H1 (cell line): ENCODE measurements at regions not wholly inside any gene's neighbourhood (a gene's known extent, or its start where the extent isn't known, plus 50 kb on each side); places are given as distances from the start of the nearest gene placed in this dataset.

Source experiments
- CTCF ChIA-PET: fragments of 300-600 bp; sonication (Branson Sonifier 250); formaldehyde crosslinking; loops from one replicate; lab custom pipeline; 2021; ENCODE audit not compliant: partially characterized antibody; lab: Charles Lee
- POLR2A ChIA-PET: fragments of 300-600 bp; sonication (Branson Sonifier 250); formaldehyde crosslinking; loops from one replicate; lab custom pipeline; 2021; ENCODE audit warnings: inconsistent platforms; ENCODE audit not compliant: partially characterized antibody; lab: Charles Lee
- DNase-seq, 2 experiments: peaks; one replicate each; pipeline versions ENCODE4 v3.0.0 to v3.0.0-alpha.2; 2010 to 2022; ENCODE audit warnings: low spot score in 2 of 2, low read depth in 1 of 2, mixed read lengths in 1 of 2
- FAIRE-seq: peaks from 2 replicates; lab custom pipeline; 2011; peaks lifted over from hg19 to GRCh38; lab: Jason Lieb, UNC
- H2AFZ ChIP-seq: 2 replicates; pipeline ENCODE4 v1.8.1; 2012; ENCODE audit warnings: low read length, inconsistent platforms
- H2AK5ac ChIP-seq: 2 replicates; pipeline ENCODE4 v1.6.1; 2013; ENCODE audit warnings: low read depth, low read length
- H2BK120ac ChIP-seq: replicated peaks from 2 replicates; pipeline ENCODE3; 2013; ENCODE audit warnings: low read depth, low read length, inconsistent platforms
- H2BK12ac ChIP-seq: 2 replicates; pipeline ENCODE4 v1.6.1; 2013; ENCODE audit warnings: low read depth, low read length
- H2BK15ac ChIP-seq: 2 replicates; pipeline ENCODE4 v1.6.1; 2013; ENCODE audit warnings: low read length
- H2BK20ac ChIP-seq: 2 replicates; pipeline ENCODE4 v1.6.1; 2013; ENCODE audit warnings: low read length
- H2BK5ac ChIP-seq: 2 replicates; pipeline ENCODE4 v1.6.1; 2013; ENCODE audit warnings: low read depth, low read length
- H3K14ac ChIP-seq: 2 replicates; pipeline ENCODE4 v1.6.1; 2013; ENCODE audit warnings: inconsistent platforms; ENCODE audit not compliant: insufficient read length
- H3K18ac ChIP-seq: 2 replicates; pipeline ENCODE4 v1.6.1; 2013; ENCODE audit warnings: low read length; ENCODE audit errors: extremely low read depth
- H3K23ac ChIP-seq: 2 replicates; pipeline ENCODE4 v1.6.1; 2013; ENCODE audit warnings: inconsistent platforms; ENCODE audit not compliant: insufficient read length
- H3K23me2 ChIP-seq: 2 replicates; pipeline ENCODE4 v1.6.1; 2013; ENCODE audit warnings: low read depth, low read length
- H3K27ac ChIP-seq: 2 replicates; pipeline ENCODE4 v1.6.1; 2011; ENCODE audit warnings: low read depth, low read length, inconsistent platforms
- H3K27me3 ChIP-seq, 4 experiments: replicated peaks in 1 of 4; 1 replicate in 1 of 4; 2 replicates in 3 of 4; pipeline versions ENCODE4 v1.6.1 to v1.8.1; 2011 to 2013; ENCODE audit warnings: low read length in 3 of 4, mild to moderate bottlenecking in 3 of 4, inconsistent platforms in 2 of 4, mixed read lengths in 2 of 4, moderate library complexity in 1 of 4; ENCODE audit not compliant: control insufficient read depth in 3 of 4, insufficient read depth in 3 of 4; ENCODE audit errors: extremely low read depth in 1 of 4
- H3K36me3 ChIP-seq, 4 experiments: 2 replicates each; pipeline versions ENCODE4 v1.6.1 to v1.8.1; 2011 to 2013; ENCODE audit warnings: mild to moderate bottlenecking in 4 of 4, low read length in 3 of 4, moderate library complexity in 2 of 4, control low read depth in 1 of 4, inconsistent platforms in 1 of 4; ENCODE audit not compliant: insufficient read depth in 4 of 4, control insufficient read depth in 2 of 4
- H3K4ac ChIP-seq: replicated peaks from 2 replicates; pipeline ENCODE3; 2013; ENCODE audit warnings: low read length, low read depth, mixed read lengths, inconsistent platforms; ENCODE audit not compliant: insufficient read length
- H3K4me1 ChIP-seq, 4 experiments: replicated peaks in 1 of 4; 1 replicate in 1 of 4; 2 replicates in 3 of 4; pipeline versions ENCODE4 v1.6.1 to v1.8.1; 2011 to 2013; ENCODE audit warnings: low read length in 3 of 4, inconsistent platforms in 2 of 4, mixed read lengths in 1 of 4; ENCODE audit not compliant: insufficient read depth in 4 of 4, control insufficient read depth in 3 of 4
- H3K4me2 ChIP-seq, 2 experiments: 2 replicates each; pipeline versions ENCODE4 v1.6.1 to v1.8.1; 2011 to 2013; ENCODE audit warnings: low read depth in 2 of 2, low read length in 2 of 2, control low read depth in 1 of 2, inconsistent platforms in 1 of 2, mild to moderate bottlenecking in 1 of 2; ENCODE audit not compliant: insufficient read depth in 1 of 2
- H3K4me3 ChIP-seq, 4 experiments: fragments of 200-600, 300-600 bp in 1 of 4; sonication (generic), shearing (Covaris generic), sonication (Bioruptor Twin) in 1 of 4; 2 replicates each; pipeline versions ENCODE4 v1.5.1 to v1.8.1; 2011 to 2016; ENCODE audit warnings: low read length in 4 of 4, low read depth in 3 of 4, control low read depth in 2 of 4, inconsistent platforms in 2 of 4, mild to moderate bottlenecking in 2 of 4, mixed read lengths in 1 of 4, moderate library complexity in 1 of 4; ENCODE audit not compliant: insufficient read depth in 2 of 4; ENCODE audit errors: extremely low read depth in 1 of 4
- H3K56ac ChIP-seq: replicated peaks from 2 replicates; pipeline ENCODE3; 2013; ENCODE audit warnings: low read depth, mild to moderate bottlenecking, mixed read lengths, low read length, inconsistent platforms; ENCODE audit not compliant: insufficient read length
- H3K79me1 ChIP-seq: 2 replicates; pipeline ENCODE4 v1.6.1; 2013; ENCODE audit warnings: low read depth, low read length, control low read depth
- H3K79me2 ChIP-seq, 2 experiments: 2 replicates each; pipeline versions ENCODE4 v1.6.1 to v1.8.1; 2012 to 2013; ENCODE audit warnings: low read length in 2 of 2, mild to moderate bottlenecking in 2 of 2, inconsistent platforms in 1 of 2; ENCODE audit not compliant: insufficient read depth in 2 of 2, control insufficient read depth in 1 of 2
- H3K9ac ChIP-seq, 4 experiments: replicated peaks in 1 of 4; 1 replicate in 1 of 4; 2 replicates in 3 of 4; pipeline versions ENCODE4 v1.6.1 to v1.8.1; 2011 to 2013; ENCODE audit warnings: low read depth in 3 of 4, low read length in 3 of 4, control low read depth in 2 of 4, mild to moderate bottlenecking in 2 of 4, moderate library complexity in 2 of 4, inconsistent platforms in 1 of 4; ENCODE audit errors: extremely low read depth in 1 of 4
- H3K9me3 ChIP-seq, 2 experiments: 2 replicates each; pipeline versions ENCODE4 v1.6.1 to v1.8.1; 2012 to 2013; ENCODE audit warnings: mild to moderate bottlenecking in 2 of 2, moderate library complexity in 2 of 2, control low read depth in 1 of 2, inconsistent platforms in 1 of 2, low read depth in 1 of 2, low read length in 1 of 2, mixed read lengths in 1 of 2; ENCODE audit not compliant: insufficient read depth in 2 of 2
- H4K20me1 ChIP-seq, 2 experiments: replicated peaks in 1 of 2; 2 replicates each; pipeline versions ENCODE3 to v1.8.1; 2011 to 2013; ENCODE audit warnings: inconsistent platforms in 2 of 2, low read length in 2 of 2, mild to moderate bottlenecking in 1 of 2; ENCODE audit not compliant: insufficient read depth in 2 of 2, control insufficient read depth in 1 of 2
- H4K5ac ChIP-seq: 2 replicates; pipeline ENCODE4 v1.6.1; 2013; ENCODE audit warnings: low read length, low read depth, mixed read lengths, inconsistent platforms; ENCODE audit not compliant: insufficient read length
- H4K8ac ChIP-seq: 2 replicates; pipeline ENCODE4 v1.8.0; 2013; ENCODE audit warnings: mild to moderate bottlenecking, moderate library complexity, low read length, inconsistent platforms; ENCODE audit not compliant: insufficient read depth; ENCODE audit errors: extremely low read depth
- H4K91ac ChIP-seq: replicated peaks from 2 replicates; pipeline ENCODE3; 2013; ENCODE audit warnings: low read length, mixed read lengths, inconsistent platforms; ENCODE audit not compliant: insufficient read length
- GABPA ChIP-seq: IDR thresholded peaks from 2 replicates; pipeline ENCODE4 v1.6.1; 2011; ENCODE audit warnings: mild to moderate bottlenecking, low read length, moderate library complexity, borderline replicate concordance; ENCODE audit not compliant: insufficient read depth
- WGBS, 2 experiments: shearing (Covaris generic) in 1 of 2; methylation state at CpG; one replicate each; pipeline versions ENCODE4 v1.1.6 to v1.1.7; 2013 to 2015; ENCODE audit warnings: low lambda C conversion rate in 2 of 2, mixed read lengths in 2 of 2, inconsistent platforms in 1 of 2, low coverage in 1 of 2, missing lambda C conversion rate in 1 of 2; ENCODE audit not compliant: insufficient replicate concordance in 2 of 2, insufficient coverage in 1 of 2, insufficient read length in 1 of 2; ENCODE audit errors: extremely low coverage in 1 of 2, missing lambda C conversion rate in 1 of 2; 5-methylcytosine and 5-hydroxymethylcytosine counted together

- H3K4ac ChIP-seq, result no peak overlapping the region
- WGBS, 2 experiments, result 82% methylated on average over 1 of the region's 1 CpG; no CpG with 5 or more reads in 1 of the 2 experiments
- no peak overlapping the region for H2AK5ac ChIP-seq
- H4K91ac ChIP-seq, result no peak overlapping the region
- no peak overlapping the region for H3K14ac ChIP-seq
- no peak overlapping the region for H3K9ac ChIP-seq
- TF ChIP-seq GABPA, result no peak
- no peak overlapping the region for H2BK5ac ChIP-seq
- H3K27ac ChIP-seq, result no peak overlapping the region
- H3K27me3 ChIP-seq, result no peaks in the 10 kb centered on the region
- no peak for DNase-seq
- no peak overlapping the region for H2BK20ac ChIP-seq
- no peak overlapping the region for H4K8ac ChIP-seq
- FAIRE-seq, result no peak
- CTCF ChIA-PET, result interaction anchor here (1.0 kb wide), 1 partner anchor 32 kb away, joined by 3 read pairs; no protein-coding TSS in a partner anchor
- no peak overlapping the region for H4K5ac ChIP-seq
- POLR2A ChIA-PET, result no interaction called here
- no peaks in the 10 kb centered on the region for H3K36me3 ChIP-seq
- H2BK12ac ChIP-seq, result no peak overlapping the region
- H3K79me2 ChIP-seq, result no peaks in the 10 kb centered on the region
- H3K23me2 ChIP-seq, result no peaks in the 10 kb centered on the region
- H4K20me1 ChIP-seq, result no peaks in the 10 kb centered on the region
- no peak overlapping the region for H2AFZ ChIP-seq
- no peak overlapping the region for H2BK15ac ChIP-seq
- H3K18ac ChIP-seq, result no peak overlapping the region
- no peaks in the 10 kb centered on the region for H3K79me1 ChIP-seq
- no peak overlapping the region for H3K56ac ChIP-seq
- no peak overlapping the region for H3K4me2 ChIP-seq
- no peaks in the 10 kb centered on the region for H3K9me3 ChIP-seq
- H3K4me3 ChIP-seq, result no peak overlapping the region
- no peaks in the 10 kb centered on the region for H3K4me1 ChIP-seq
- no peak overlapping the region for H2BK120ac ChIP-seq
- H3K23ac ChIP-seq, result no peak overlapping the region
Observed at GRCh38 chr3:132116601-132117000, 81.8 kb upstream of the CPNE4 start.
